ENCODE measurements at regions not wholly inside any gene's neighbourhood (a gene's known extent, or its start where the extent isn't known, plus 50 kb on each side); places are given as distances from the start of the nearest gene placed in this dataset.

- no peak for TF ChIP-seq CTCF (IDR thresholded peaks at IDR 0.05; ENCODE audit: low read depth, low read length)
- Histone ChIP-seq H3K9me3 (ENCODE audit: control insufficient read depth, insufficient read depth, low read length) (no peaks in the 10 kb centered on the region; the same call in 1 of the 2 replicates), H3K27me3 (ENCODE audit: control insufficient read depth, insufficient read depth, low read length) (no peaks in the 10 kb centered on the region), H3K27ac (ENCODE audit: low read depth, low read length) (no peak overlapping the region), H3K4me3 (ENCODE audit: low read depth, low read length) (no peak overlapping the region)
- POLR2A ChIA-PET, result no interaction called here
- CTCF ChIA-PET, result no interaction called here
- DNase-seq (ENCODE audit: low read depth, low spot score), result no peak
Observed at GRCh38 chr16:35841632-35842031, 2382.2 kb downstream of the TP53TG3F start.

- no peak for TF ChIP-seq CTCF (IDR thresholded peaks at IDR 0.05; ENCODE audit: low read depth, low read length)
- no peaks in the 10 kb centered on the region for H3K27me3 ChIP-seq (ENCODE audit: control insufficient read depth, insufficient read depth, low read length)
- DNase-seq (ENCODE audit: low read depth, low spot score), result no peak
- peaks cover 17% of the 10 kb centered on the region for H3K9me3 ChIP-seq (ENCODE audit: control insufficient read depth, insufficient read depth, low read length)
- CTCF ChIA-PET, result no interaction called here
- no peak overlapping the region for H3K4me3 ChIP-seq (ENCODE audit: low read depth, low read length)
- H3K27ac ChIP-seq (ENCODE audit: low read depth, low read length), result no peak overlapping the region
- POLR2A ChIA-PET, result no interaction called here
Observed at GRCh38 chr16:35862242-35862641, 2402.8 kb downstream of the TP53TG3F start.

- Histone ChIP-seq H3K27ac (ENCODE audit: low read depth, low read length) (no peak overlapping the region), H3K9me3 (ENCODE audit: control insufficient read depth, insufficient read depth, low read length) (peaks cover 15% of the 10 kb centered on the region; the same call in 1 of the 2 replicates), H3K4me3 (ENCODE audit: low read depth, low read length) (no peak overlapping the region), H3K27me3 (ENCODE audit: control insufficient read depth, insufficient read depth, low read length) (no peaks in the 10 kb centered on the region)
- ChIA-PET CTCF (no interaction called here), POLR2A (no interaction called here)
- no peak for TF ChIP-seq CTCF (IDR thresholded peaks at IDR 0.05; ENCODE audit: low read depth, low read length)
- DNase-seq (ENCODE audit: low read depth, low spot score), result no peak
Observed at GRCh38 chr16:35868630-35869029, 2409.2 kb downstream of the TP53TG3F start.

- Histone ChIP-seq H3K27me3 (ENCODE audit: control insufficient read depth, insufficient read depth, low read length) (no peaks in the 10 kb centered on the region), H3K27ac (ENCODE audit: low read depth, low read length) (no peak overlapping the region), H3K9me3 (ENCODE audit: control insufficient read depth, insufficient read depth, low read length) (peaks cover 18% of the 10 kb centered on the region), H3K4me3 (ENCODE audit: low read depth, low read length) (no peak overlapping the region)
- no peak for DNase-seq (ENCODE audit: low read depth, low spot score)
- ChIA-PET CTCF (no interaction called here), POLR2A (no interaction called here)
- TF ChIP-seq CTCF (IDR thresholded peaks at IDR 0.05; ENCODE audit: low read depth, low read length), result no peak
Observed at GRCh38 chr16:35873472-35873871, 2414.1 kb downstream of the TP53TG3F start.

- ChIA-PET POLR2A (no interaction called here), CTCF (no interaction called here)
- H3K9me3 ChIP-seq (ENCODE audit: control insufficient read depth, insufficient read depth, low read length), result peaks cover 19% of the 10 kb centered on the region
- H3K4me3 ChIP-seq (ENCODE audit: low read depth, low read length), result no peak overlapping the region
- TF ChIP-seq CTCF (IDR thresholded peaks at IDR 0.05; ENCODE audit: low read depth, low read length), result no peak
- H3K27ac ChIP-seq (ENCODE audit: low read depth, low read length), result no peak overlapping the region
- no peaks in the 10 kb centered on the region for H3K27me3 ChIP-seq (ENCODE audit: control insufficient read depth, insufficient read depth, low read length)
- no peak for DNase-seq (ENCODE audit: low read depth, low spot score)
Observed at GRCh38 chr16:35881654-35882053, 2422.2 kb downstream of the TP53TG3F start.
